Sigmoid colon (tissue), 6 donors: ENCODE measurements at regions not wholly inside any gene's neighbourhood (a gene's known extent, or its start where the extent isn't known, plus 50 kb on each side); places are given as distances from the start of the nearest gene placed in this dataset.

ENCODE experiments used
- DNase-seq: peaks from one replicate; pipeline ENCODE4 v3.0.0-alpha.2; 2019
- H3K27ac ChIP-seq, 4 donors: fragments of 200-600 bp; sonication (generic); one replicate each; pipeline ENCODE4 v1.5.1; 2016 to 2019; ENCODE audit warnings: mild to moderate bottlenecking in 1 of 4
- H3K27me3 ChIP-seq, 3 donors: fragments of 200-600 bp; sonication (generic); one replicate each; pipeline ENCODE4 v1.5.1; 2019; ENCODE audit warnings: mild to moderate bottlenecking in 1 of 3
- H3K36me3 ChIP-seq, 4 donors: fragments of 200-600 bp; sonication (generic); one replicate each; pipeline ENCODE4 v1.5.1; 2016 to 2019
- H3K4me1 ChIP-seq, 4 donors: fragments of 200-600 bp; sonication (generic); one replicate each; pipeline ENCODE4 v1.5.1; 2017 to 2019
- H3K4me3 ChIP-seq, 4 donors: fragments of 200-600 bp; sonication (generic); one replicate each; pipeline ENCODE4 v1.5.1; 2017 to 2019; ENCODE audit warnings: mild to moderate bottlenecking in 2 of 4, moderate library complexity in 1 of 4
- H3K9me3 ChIP-seq, 4 donors: fragments of 200-600 bp in 3 of 4; sonication (generic) in 3 of 4; one replicate each; pipeline versions ENCODE4 v1.5.1 to v1.6.1; 2013 to 2019
- EP300 ChIP-seq, 4 donors: sonication (generic); formaldehyde crosslinking; IDR thresholded peaks; one replicate each; pipeline ENCODE4 v1.6.1; 2017; ENCODE audit warnings: antibody characterized with exemption in 4 of 4
- POLR2A ChIP-seq, 2 donors: fragments of 450-650 bp; IDR thresholded peaks; one replicate each; pipeline ENCODE4 v1.6.1; 2016; ENCODE audit warnings: antibody characterized with exemption in 2 of 2, mild to moderate bottlenecking in 2 of 2, moderate library complexity in 2 of 2
- POLR2AphosphoS5 ChIP-seq, 4 donors: sonication (generic); formaldehyde crosslinking; IDR thresholded peaks; one replicate each; pipeline ENCODE4 v1.6.1; 2017; ENCODE audit warnings: antibody characterized with exemption in 4 of 4
- WGBS, 2 donors: extraction: QIAGEN DNeasy Blood & Tissue Kit; methylation state at CpG; one replicate each; pipeline ENCODE4 v1.1.7; 2013; 5-methylcytosine and 5-hydroxymethylcytosine counted together
- intact Hi-C: fragments of 100-400 bp; cut with DNase I; formaldehyde crosslinking; loops from one replicate; pipeline ENCODE4 v1.15.1; 2023
- TF ChIP-seq, protein P1 (sequence below), 4 experiments: fragments of 450-650 bp in 3 of 4; fragments of 200-600 bp in 1 of 4; IDR thresholded peaks; one replicate each; pipeline ENCODE4 v1.5.1; 2016 to 2019; ENCODE audit warnings: antibody characterized with exemption in 4 of 4, mild to moderate bottlenecking in 3 of 4, moderate library complexity in 2 of 4
- donor health status: healthy with polysubstance abuse.
- donor health status: healthy.

DNA sequence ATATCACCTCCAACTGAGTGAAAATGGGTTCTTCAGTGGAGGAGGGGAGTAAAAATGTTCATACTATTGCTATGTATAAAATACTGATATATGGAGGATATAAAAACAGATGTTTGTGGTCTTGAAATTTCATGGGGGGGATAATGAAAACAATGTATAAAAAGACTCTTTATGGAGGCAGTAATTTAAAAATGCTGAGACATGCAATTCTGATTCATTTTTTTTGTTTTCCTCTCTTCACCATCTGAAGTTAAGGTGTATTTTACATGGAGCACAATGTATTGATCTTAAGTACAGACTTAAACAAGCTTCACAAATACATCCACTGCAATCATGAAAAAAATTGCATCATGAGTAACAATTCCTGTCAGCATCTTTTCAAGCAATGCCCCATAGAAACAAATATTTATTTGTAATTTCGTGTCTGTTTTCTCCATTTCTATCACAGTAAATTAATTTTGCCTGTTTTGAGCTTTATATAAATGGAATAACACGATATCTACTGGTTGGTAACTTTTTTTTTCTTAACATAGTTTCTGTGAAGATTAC is 393.2 kb upstream of the ZNF804A start:
- intact Hi-C loops = no loop called here
- no peaks in the 10 kb centered on the region for H3K27me3 ChIP-seq
- TF ChIP-seq, protein P1, sequence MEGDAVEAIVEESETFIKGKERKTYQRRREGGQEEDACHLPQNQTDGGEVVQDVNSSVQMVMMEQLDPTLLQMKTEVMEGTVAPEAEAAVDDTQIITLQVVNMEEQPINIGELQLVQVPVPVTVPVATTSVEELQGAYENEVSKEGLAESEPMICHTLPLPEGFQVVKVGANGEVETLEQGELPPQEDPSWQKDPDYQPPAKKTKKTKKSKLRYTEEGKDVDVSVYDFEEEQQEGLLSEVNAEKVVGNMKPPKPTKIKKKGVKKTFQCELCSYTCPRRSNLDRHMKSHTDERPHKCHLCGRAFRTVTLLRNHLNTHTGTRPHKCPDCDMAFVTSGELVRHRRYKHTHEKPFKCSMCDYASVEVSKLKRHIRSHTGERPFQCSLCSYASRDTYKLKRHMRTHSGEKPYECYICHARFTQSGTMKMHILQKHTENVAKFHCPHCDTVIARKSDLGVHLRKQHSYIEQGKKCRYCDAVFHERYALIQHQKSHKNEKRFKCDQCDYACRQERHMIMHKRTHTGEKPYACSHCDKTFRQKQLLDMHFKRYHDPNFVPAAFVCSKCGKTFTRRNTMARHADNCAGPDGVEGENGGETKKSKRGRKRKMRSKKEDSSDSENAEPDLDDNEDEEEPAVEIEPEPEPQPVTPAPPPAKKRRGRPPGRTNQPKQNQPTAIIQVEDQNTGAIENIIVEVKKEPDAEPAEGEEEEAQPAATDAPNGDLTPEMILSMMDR (IDR thresholded peaks at IDR 0.05) = no peak
- TF ChIP-seq POLR2A (IDR thresholded peaks at IDR 0.05) (no peak), EP300 (IDR thresholded peaks at IDR 0.05) (no peak), POLR2AphosphoS5 (IDR thresholded peaks at IDR 0.05) (no peak)
- H3K4me3 ChIP-seq = no peak overlapping the region
- H3K9me3 ChIP-seq = no peaks in the 10 kb centered on the region
- DNase-seq = no peak
- H3K27ac ChIP-seq = no peak overlapping the region
- WGBS, 2 donors = 64 to 72% methylated on average over 2 of the region's 2 CpGs
- no peaks in the 10 kb centered on the region for H3K4me1 ChIP-seq
- no peaks in the 10 kb centered on the region for H3K36me3 ChIP-seq

DNA sequence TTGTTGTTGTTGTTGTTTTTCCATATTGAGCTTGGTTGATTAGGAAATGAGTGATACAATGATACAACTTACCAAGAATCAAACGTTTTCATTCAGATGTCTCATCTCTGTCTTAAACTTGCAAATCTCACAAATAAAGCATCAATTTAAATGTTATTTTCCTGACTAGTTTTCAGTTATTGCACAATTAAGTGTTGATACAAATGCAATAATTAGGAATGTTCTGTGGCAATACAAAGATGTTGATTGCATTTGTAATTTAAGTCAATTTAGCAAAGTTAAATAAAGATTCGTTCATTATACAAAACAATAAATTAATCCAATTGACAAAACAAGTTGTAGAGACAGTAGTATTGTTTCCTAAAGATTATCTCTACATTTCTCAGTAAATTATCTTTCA is 392.3 kb upstream of the ZNF804A start:
- H3K4me1 ChIP-seq = no peaks in the 10 kb centered on the region
- no peaks in the 10 kb centered on the region for H3K27me3 ChIP-seq
- no peak for DNase-seq
- no peak overlapping the region for H3K4me3 ChIP-seq
- TF ChIP-seq POLR2A (IDR thresholded peaks at IDR 0.05) (no peak), POLR2AphosphoS5 (IDR thresholded peaks at IDR 0.05) (no peak), EP300 (IDR thresholded peaks at IDR 0.05) (no peak)
- TF ChIP-seq, protein P1 (IDR thresholded peaks at IDR 0.05) = no peak
- H3K36me3 ChIP-seq = no peaks in the 10 kb centered on the region
- no peak overlapping the region for H3K27ac ChIP-seq
- WGBS, 2 donors = 68 to 79% methylated on average over 2 of the region's 2 CpGs
- intact Hi-C loops = no loop called here
- H3K9me3 ChIP-seq = no peaks in the 10 kb centered on the region

DNA sequence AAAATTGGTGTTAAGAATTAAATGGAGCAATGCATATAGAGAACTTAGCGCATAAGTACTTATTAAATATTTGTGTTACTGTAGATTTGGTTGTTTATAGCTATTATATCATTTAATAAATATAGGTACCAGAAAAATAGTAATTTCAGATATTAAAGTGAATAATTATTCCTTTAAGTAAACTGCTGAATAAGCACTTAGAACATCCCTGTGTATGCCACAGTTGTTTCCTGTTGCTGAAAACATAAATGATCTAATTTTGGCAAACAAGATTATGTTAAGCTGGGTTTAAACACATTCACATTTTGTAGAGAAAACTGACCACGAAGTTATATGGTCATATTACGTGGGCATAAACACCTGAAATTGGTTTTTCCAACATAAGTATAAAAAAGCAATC is 388.0 kb upstream of the ZNF804A start:
- Histone ChIP-seq H3K36me3 (no peaks in the 10 kb centered on the region), H3K27me3 (no peaks in the 10 kb centered on the region), H3K4me1 (no peaks in the 10 kb centered on the region), H3K9me3 (no peaks in the 10 kb centered on the region), H3K27ac (no peak overlapping the region), H3K4me3 (no peak overlapping the region)
- intact Hi-C loops = no loop called here
- TF ChIP-seq EP300 (IDR thresholded peaks at IDR 0.05) (no peak), POLR2AphosphoS5 (IDR thresholded peaks at IDR 0.05) (no peak), POLR2A (IDR thresholded peaks at IDR 0.05) (no peak)
- TF ChIP-seq, protein P1 (IDR thresholded peaks at IDR 0.05) = no peak
- no peak for DNase-seq
- WGBS, 2 donors = 80% methylated on average over 3 of the region's 3 CpGs

GRCh38 chr2:184215745-184216144 is 382.6 kb upstream of the ZNF804A start:
- Histone ChIP-seq H3K27me3 (no peaks in the 10 kb centered on the region), H3K4me1 (no peaks in the 10 kb centered on the region), H3K36me3 (no peaks in the 10 kb centered on the region), H3K9me3 (no peaks in the 10 kb centered on the region), H3K4me3 (no peak overlapping the region), H3K27ac (no peak overlapping the region)
- 90 to 95% methylated on average over 1 of the region's 1 CpG for WGBS, 2 donors
- no peak for DNase-seq
- intact Hi-C loops = no loop called here
- no peak for TF ChIP-seq POLR2A (IDR thresholded peaks at IDR 0.05)
- TF ChIP-seq EP300 (IDR thresholded peaks at IDR 0.05) = no peak
- TF ChIP-seq POLR2AphosphoS5 (IDR thresholded peaks at IDR 0.05) = no peak
- TF ChIP-seq, protein P1 (IDR thresholded peaks at IDR 0.05) = no peak

- H3K36me3 ChIP-seq = no peaks in the 10 kb centered on the region
- 74 to 78% methylated on average over 1 of the region's 1 CpG for WGBS, 2 donors
- H3K4me3 ChIP-seq = no peak overlapping the region
- no peak for TF ChIP-seq POLR2A (IDR thresholded peaks at IDR 0.05)
- no peak for TF ChIP-seq EP300 (IDR thresholded peaks at IDR 0.05)
- no peak for TF ChIP-seq POLR2AphosphoS5 (IDR thresholded peaks at IDR 0.05)
- TF ChIP-seq, protein P1 (IDR thresholded peaks at IDR 0.05) = no peak
- H3K27ac ChIP-seq = no peak overlapping the region
- intact Hi-C loops = no loop called here
- no peak for DNase-seq
- H3K27me3 ChIP-seq = no peaks in the 10 kb centered on the region
- no peaks in the 10 kb centered on the region for H3K9me3 ChIP-seq
- H3K4me1 ChIP-seq = no peaks in the 10 kb centered on the region
Measured at GRCh38 chr2:184256611-184257010, 341.7 kb upstream of the ZNF804A start.
